ENCODE measurements at regions not wholly inside any gene's neighbourhood (a gene's known extent, or its start where the extent isn't known, plus 50 kb on each side); places are given as distances from the start of the nearest gene placed in this dataset.

DNA sequence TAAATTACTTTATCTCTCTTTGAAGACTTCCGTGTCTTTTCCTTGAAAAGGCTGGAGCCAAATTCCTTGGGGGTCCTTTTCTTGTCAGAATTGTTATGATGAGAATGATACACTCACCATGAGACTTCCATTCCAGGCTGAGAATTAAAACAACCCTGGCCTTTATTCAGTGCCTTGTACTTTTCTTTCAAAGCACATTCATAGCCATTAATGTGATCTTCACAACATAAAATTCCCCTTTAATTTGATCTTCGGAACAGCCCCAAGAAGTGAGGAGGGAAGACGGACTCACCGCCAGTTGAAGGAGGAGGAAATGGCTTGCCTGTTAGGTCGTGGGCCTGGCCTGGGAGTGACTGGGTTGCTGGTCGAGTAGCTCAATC, 127.3 kb downstream of the DDX1 start:
- DNase-seq (ENCODE audit: low read depth) = no peak

DNA sequence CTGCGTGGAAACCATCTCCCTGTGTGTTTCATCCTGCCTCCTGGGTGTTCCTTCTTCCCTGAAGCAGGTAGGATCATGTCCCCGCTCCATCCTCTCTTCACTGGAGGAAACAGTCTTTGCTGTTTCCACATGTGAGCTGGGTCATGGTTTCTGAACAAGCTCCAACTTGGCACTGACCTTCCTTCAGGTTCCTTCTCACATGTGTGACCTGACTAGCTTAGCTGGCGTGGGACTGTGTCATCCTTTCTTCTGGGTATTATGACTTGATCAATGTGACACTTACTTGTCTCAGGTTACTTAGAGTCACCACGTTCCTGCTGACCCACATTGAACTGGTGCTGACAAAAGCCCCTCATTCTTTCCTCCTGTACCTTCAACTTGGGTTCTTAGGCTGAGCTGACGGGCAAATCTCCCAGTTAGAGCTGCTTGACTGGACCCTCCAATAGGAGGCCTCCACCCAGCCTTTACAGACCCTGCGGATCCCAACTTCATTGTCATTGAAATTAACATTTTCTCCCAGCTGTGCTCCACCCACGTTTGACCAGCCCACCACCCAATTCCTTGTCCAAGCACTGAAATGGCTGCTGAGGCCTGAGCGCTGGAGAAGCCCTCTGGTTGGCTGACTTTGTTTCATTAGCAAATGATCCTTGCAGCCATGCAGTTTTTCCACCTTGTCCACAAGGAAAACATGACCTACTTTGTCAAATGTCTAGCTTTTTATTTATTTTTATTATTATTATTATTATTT, 128.1 kb downstream of the DDX1 start:
- no peak for DNase-seq (ENCODE audit: low read depth)

GRCh38 chr2:15720561-15721307, 129.1 kb downstream of the DDX1 start:
- DNase-seq (ENCODE audit: low read depth) = no peak

DNA sequence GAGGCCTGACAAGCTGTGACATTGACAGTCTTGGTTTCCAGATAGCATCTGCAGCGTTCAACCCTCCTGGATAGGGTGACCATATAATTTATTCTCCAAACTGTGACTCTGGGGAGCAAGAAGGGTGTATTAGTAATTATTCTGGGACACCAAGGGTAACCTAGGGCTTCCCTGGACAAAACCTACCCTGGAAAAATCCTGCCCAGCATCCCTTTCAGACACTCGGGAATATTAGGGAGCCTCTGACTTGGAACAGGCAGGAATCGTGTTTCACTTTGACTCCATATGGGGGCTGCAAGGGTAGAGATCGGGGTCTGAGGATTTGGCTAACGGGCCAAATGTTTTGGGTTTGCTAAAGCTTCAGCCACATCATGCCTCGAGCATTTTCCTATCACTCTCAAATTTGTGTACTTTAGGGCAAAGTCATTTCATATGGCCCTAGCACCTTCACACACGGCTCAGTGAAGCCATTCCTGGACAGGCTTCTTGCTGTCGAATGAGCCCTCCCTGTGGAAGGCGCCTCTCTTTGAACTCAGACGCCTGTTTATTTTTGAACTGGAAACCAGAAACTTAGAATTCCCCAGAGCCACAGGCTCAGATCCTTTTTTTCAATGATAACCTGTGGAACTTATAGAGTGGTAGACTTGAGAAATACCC, 129.9 kb downstream of the DDX1 start:
- no peak for DNase-seq (ENCODE audit: low read depth)

- DNase-seq (ENCODE audit: low read depth) = no peak
Measured at GRCh38 chr2:15722980-15723379, 131.3 kb downstream of the DDX1 start.

DNA sequence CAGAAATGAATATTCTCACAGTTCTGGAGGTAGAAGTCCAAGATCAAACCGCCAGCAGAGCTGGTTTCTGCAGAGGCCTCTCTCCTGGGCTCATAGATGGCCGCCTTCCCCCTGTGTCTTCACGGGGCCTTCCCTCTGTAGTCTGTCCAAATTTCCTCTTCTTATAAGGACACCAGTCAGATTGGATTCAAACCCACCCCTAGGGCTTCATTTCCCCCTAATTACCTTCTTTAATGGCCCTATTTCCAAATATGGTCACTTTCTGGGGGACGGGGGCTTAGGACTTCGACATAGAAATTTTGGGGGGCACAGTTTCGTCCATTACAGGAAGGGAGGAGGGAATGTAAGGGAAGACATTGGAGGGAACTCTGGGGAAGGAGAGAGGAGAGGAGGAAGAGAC, 132.6 kb downstream of the DDX1 start:
- DNase-seq (ENCODE audit: low read depth) = no peak

DNA sequence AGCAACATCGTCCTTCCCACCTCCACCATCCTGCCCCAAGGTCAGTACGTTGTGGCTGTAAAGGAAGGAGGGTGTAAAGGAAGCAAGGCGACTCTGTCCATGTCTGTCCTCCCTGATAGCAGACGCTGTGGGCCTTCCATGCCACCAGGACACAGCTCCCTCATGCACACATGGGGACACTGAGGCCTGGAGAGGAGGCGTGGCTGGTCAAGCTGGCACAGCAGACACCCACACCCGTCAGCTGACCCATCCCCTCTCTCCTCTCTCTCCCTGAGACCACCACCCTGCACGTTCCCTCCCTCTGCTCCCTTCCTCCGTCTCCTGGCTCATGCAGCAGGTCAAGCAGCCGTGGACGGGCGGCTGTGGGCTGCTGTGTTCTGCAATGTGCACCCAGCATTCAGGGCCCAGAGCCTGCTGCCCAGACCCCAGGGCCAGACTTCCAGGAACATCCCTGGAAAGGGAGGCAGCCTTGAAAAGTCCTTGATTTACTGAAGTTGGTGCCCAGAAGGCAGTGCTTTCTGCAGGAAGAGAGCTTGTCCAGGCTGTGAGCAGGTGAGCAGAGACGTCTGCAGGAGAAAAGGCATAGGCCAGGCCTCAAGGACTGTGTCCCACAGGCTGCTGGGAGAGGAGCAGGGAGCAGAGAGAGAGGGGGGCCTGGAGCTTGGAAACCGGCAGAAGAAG, 133.6 kb downstream of the DDX1 start:
- DNase-seq (ENCODE audit: low read depth) = no peak

- DNase-seq (ENCODE audit: low read depth) = no peak
Measured at GRCh38 chr2:15725782-15726112, 134.1 kb downstream of the DDX1 start.

DNA sequence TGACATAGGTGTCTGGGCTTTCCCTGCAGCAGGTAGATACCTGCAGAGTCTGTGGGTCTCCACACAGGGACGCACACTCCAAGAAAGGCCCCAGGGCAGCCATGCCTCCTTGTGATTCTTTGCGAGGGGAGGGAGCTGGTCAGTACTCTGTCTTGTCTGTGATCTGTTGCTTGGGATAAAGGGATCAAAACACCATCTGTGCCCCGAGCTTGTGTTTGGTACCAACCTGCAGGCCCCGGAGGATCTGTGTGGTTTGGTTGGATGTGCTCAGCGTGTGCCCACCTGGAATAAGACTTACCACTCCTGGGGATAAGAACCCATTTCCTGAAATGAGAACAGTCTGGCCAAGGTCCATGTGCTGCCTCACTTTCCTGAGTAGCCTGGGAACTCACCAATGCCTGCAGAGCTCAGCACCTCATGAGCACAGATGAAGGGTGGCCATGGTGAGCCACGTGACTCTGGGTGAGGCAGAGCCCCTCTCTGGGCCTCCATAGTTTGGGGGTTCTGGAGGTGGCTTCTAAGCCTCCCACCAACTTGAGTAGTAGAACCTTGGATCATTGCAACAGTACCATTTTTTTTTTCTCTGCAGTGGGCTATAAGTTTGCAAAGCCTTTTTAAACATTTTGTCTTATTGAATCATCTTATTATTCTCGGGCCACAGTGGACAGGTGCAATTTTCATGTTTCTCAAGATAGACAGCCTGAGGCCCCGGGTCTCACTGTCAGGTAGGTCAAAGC, 134.8 kb downstream of the DDX1 start:
- no peak for DNase-seq (ENCODE audit: low read depth)

GRCh38 chr2:15727396-15728244, 136.0 kb downstream of the DDX1 start:
- DNase-seq (ENCODE audit: low read depth) = no peak

GRCh38 chr2:15728245-15728938, 136.7 kb downstream of the DDX1 start:
- DNase-seq (ENCODE audit: low read depth) = no peak

DNA sequence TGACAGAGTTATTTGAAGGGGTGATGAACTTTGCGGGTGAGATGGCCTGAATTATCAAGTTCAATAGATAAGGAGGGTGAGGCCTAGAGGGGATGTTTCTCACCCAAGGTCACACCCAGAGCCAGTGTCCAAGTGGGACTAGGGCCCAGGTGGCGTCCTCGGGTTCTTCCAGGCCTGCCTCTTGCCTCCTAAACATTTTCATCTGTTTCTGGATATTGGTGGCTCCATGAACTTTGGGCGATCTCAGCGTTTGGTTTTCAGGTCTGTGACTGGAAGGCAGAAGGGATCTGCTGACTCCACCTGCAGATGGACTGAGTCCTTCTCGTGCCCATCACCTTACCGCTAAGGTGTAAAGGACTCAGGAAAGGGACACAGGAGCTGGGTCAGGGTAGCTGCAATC, 137.3 kb downstream of the DDX1 start:
- no peak for DNase-seq (ENCODE audit: low read depth)

GRCh38 chr2:15729709-15730544, 138.3 kb downstream of the DDX1 start:
- no peak for DNase-seq (ENCODE audit: low read depth)

- DNase-seq (ENCODE audit: low read depth) = peak; percentile 97
Measured at GRCh38 chr2:15730545-15731212, 139.0 kb downstream of the DDX1 start.

- no peak for DNase-seq (ENCODE audit: low read depth)
Measured at GRCh38 chr2:15731213-15731888, 139.7 kb downstream of the DDX1 start.

GRCh38 chr2:15731889-15732271, 140.2 kb downstream of the DDX1 start:
- no peak for DNase-seq (ENCODE audit: low read depth)

- DNase-seq (ENCODE audit: low read depth) = no peak
Measured at GRCh38 chr2:15732341-15733077, 140.8 kb downstream of the DDX1 start.
